ENCODE measurements at regions not wholly inside any gene's neighbourhood (a gene's known extent, or its start where the extent isn't known, plus 50 kb on each side); places are given as distances from the start of the nearest gene placed in this dataset.

GRCh38 chr18:28350821-28351220 lies 173.9 kb upstream of the CDH2 start:
- H3K4me1 ChIP-seq (ENCODE audit: control insufficient read depth in 5 of 5, insufficient read depth in 5 of 5, low read length in 5 of 5) = no peaks in the 10 kb centered on the region
- H3K27me3 ChIP-seq (ENCODE audit: control insufficient read depth in 3 of 3, insufficient read depth in 3 of 3, low read length in 2 of 3) = no peaks in the 10 kb centered on the region
- WGBS, 2 donors = 78 to 79% methylated on average over 7 of the region's 7 CpGs
- no peak for DNase-seq
- H3K36me3 ChIP-seq (ENCODE audit: control insufficient read depth in 4 of 4, insufficient read depth in 4 of 4, low read length in 4 of 4) = no peaks in the 10 kb centered on the region
- no peak overlapping the region for H3K9ac ChIP-seq (ENCODE audit: insufficient read depth in 1 of 2, low read length in 2 of 2)
- ATAC-seq (ENCODE audit: insufficient read depth, low FRiP score) = no peak
- no peak for TF ChIP-seq CTCF (IDR thresholded peaks at IDR 0.05; ENCODE audit: control extremely low read depth, extremely low read depth)
- no peak overlapping the region for H3K4me3 ChIP-seq
- H3K9me3 ChIP-seq (ENCODE audit: control insufficient read depth in 4 of 4, insufficient read depth in 3 of 4, low read length in 3 of 4) = no peaks in the 10 kb centered on the region
- no peak overlapping the region for H3K27ac ChIP-seq (ENCODE audit: low read depth in 1 of 2, low read length in 1 of 2)

GRCh38 chr18:28342231-28342630 lies 165.3 kb upstream of the CDH2 start:
- DNase-seq (no peak), ATAC-seq (ENCODE audit: insufficient read depth, low FRiP score) (no peak)
- Histone ChIP-seq H3K27me3 (ENCODE audit: control insufficient read depth in 3 of 3, insufficient read depth in 3 of 3, low read length in 2 of 3) (no peaks in the 10 kb centered on the region), H3K4me1 (ENCODE audit: control insufficient read depth in 5 of 5, insufficient read depth in 5 of 5, low read length in 5 of 5) (no peaks in the 10 kb centered on the region), H3K4me3 (no peak overlapping the region), H3K36me3 (ENCODE audit: control insufficient read depth in 4 of 4, insufficient read depth in 4 of 4, low read length in 4 of 4) (no peaks in the 10 kb centered on the region), H3K27ac (ENCODE audit: low read depth in 1 of 2, low read length in 1 of 2) (no peak overlapping the region), H3K9ac (ENCODE audit: insufficient read depth in 1 of 2, low read length in 2 of 2) (no peak overlapping the region), H3K9me3 (ENCODE audit: control insufficient read depth in 4 of 4, insufficient read depth in 3 of 4, low read length in 3 of 4) (no peaks in the 10 kb centered on the region)
- no peak for TF ChIP-seq CTCF (IDR thresholded peaks at IDR 0.05; ENCODE audit: control extremely low read depth, extremely low read depth)
- 78 to 90% methylated on average over 1 of the region's 1 CpG for WGBS, 2 donors

- WGBS, 2 donors = 89 to 92% methylated on average over 1 of the region's 1 CpG
- Histone ChIP-seq H3K27me3 (ENCODE audit: control insufficient read depth in 3 of 3, insufficient read depth in 3 of 3, low read length in 2 of 3) (no peaks in the 10 kb centered on the region), H3K27ac (ENCODE audit: low read depth in 1 of 2, low read length in 1 of 2) (no peak overlapping the region), H3K36me3 (ENCODE audit: control insufficient read depth in 4 of 4, insufficient read depth in 4 of 4, low read length in 4 of 4) (no peaks in the 10 kb centered on the region), H3K4me1 (ENCODE audit: control insufficient read depth in 5 of 5, insufficient read depth in 5 of 5, low read length in 5 of 5) (no peaks in the 10 kb centered on the region), H3K9ac (ENCODE audit: insufficient read depth in 1 of 2, low read length in 2 of 2) (no peak overlapping the region), H3K4me3 (no peak overlapping the region), H3K9me3 (ENCODE audit: control insufficient read depth in 4 of 4, insufficient read depth in 3 of 4, low read length in 3 of 4) (no peaks in the 10 kb centered on the region)
- ATAC-seq (ENCODE audit: insufficient read depth, low FRiP score) (no peak), DNase-seq (no peak)
- no peak for TF ChIP-seq CTCF (IDR thresholded peaks at IDR 0.05; ENCODE audit: control extremely low read depth, extremely low read depth)
Observed at GRCh38 chr18:28338316-28338715, 161.4 kb upstream of the CDH2 start.

GRCh38 chr18:28334516-28334915 lies 157.6 kb upstream of the CDH2 start:
- Histone ChIP-seq H3K27me3 (ENCODE audit: control insufficient read depth in 3 of 3, insufficient read depth in 3 of 3, low read length in 2 of 3) (no peaks in the 10 kb centered on the region), H3K27ac (ENCODE audit: low read depth in 1 of 2, low read length in 1 of 2) (no peak overlapping the region), H3K4me1 (ENCODE audit: control insufficient read depth in 5 of 5, insufficient read depth in 5 of 5, low read length in 5 of 5) (no peaks in the 10 kb centered on the region), H3K9ac (ENCODE audit: insufficient read depth in 1 of 2, low read length in 2 of 2) (no peak overlapping the region), H3K4me3 (no peak overlapping the region), H3K36me3 (ENCODE audit: control insufficient read depth in 4 of 4, insufficient read depth in 4 of 4, low read length in 4 of 4) (no peaks in the 10 kb centered on the region), H3K9me3 (ENCODE audit: control insufficient read depth in 4 of 4, insufficient read depth in 3 of 4, low read length in 3 of 4) (no peaks in the 10 kb centered on the region)
- no peak for TF ChIP-seq CTCF (IDR thresholded peaks at IDR 0.05; ENCODE audit: control extremely low read depth, extremely low read depth)
- DNase-seq = no peak
- WGBS, 2 donors = 38 to 47% methylated on average over 1 of the region's 1 CpG
- no peak for ATAC-seq (ENCODE audit: insufficient read depth, low FRiP score)

All from lung (tissue), 11 donors.